HUES48 (cell line): ENCODE measurements at regions not wholly inside any gene's neighbourhood (a gene's known extent, or its start where the extent isn't known, plus 50 kb on each side); places are given as distances from the start of the nearest gene placed in this dataset.
A peak's percentile ranks its signal among the peaks of the same experiment; 100 is the strongest.

Experiments
- H3K27ac ChIP-seq: one replicate; pipeline ENCODE4 v1.7.0; 2013; ENCODE audit warnings: low read depth, low read length, inconsistent platforms
- H3K27me3 ChIP-seq: 2 replicates; pipeline ENCODE4 v1.6.1; 2013; ENCODE audit warnings: mild to moderate bottlenecking, low read length; ENCODE audit not compliant: control insufficient read depth, insufficient read depth
- H3K36me3 ChIP-seq: 2 replicates; pipeline ENCODE4 v1.6.1; 2013; ENCODE audit warnings: low read length; ENCODE audit not compliant: control insufficient read depth, insufficient read depth
- H3K4me1 ChIP-seq: 2 replicates; pipeline ENCODE4 v1.6.1; 2013; ENCODE audit warnings: mild to moderate bottlenecking, low read length; ENCODE audit not compliant: control insufficient read depth, insufficient read depth
- H3K4me3 ChIP-seq: 2 replicates; pipeline ENCODE4 v1.5.1; 2013; ENCODE audit warnings: mild to moderate bottlenecking, low read depth, low read length
- H3K9ac ChIP-seq: 2 replicates; pipeline ENCODE4 v1.6.1; 2013; ENCODE audit warnings: mild to moderate bottlenecking, low read depth, low read length, moderate library complexity
- H3K9me3 ChIP-seq: 2 replicates; pipeline ENCODE4 v1.6.1; 2013; ENCODE audit warnings: low read length; ENCODE audit not compliant: control insufficient read depth, insufficient read depth

DNA sequence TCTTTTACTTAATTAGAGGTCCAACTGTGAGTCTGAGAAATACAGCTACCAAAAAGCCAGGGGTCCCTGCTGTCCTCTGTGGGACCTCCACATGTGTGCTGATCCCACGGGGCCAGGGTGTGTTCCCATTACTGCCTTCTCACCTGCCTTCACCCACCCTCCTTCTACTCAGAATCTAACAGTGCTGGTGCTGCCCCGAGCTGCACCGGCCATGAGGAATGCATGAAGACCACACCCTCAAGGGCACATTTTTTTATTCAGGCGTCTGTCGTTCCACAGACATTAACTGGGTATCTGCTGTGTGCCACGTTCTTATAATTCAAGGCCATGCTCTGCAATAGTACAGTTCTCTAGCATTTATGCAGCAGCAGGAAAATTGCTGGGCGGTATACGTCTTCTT, 188.5 kb upstream of the PFKP start:
- no peaks in the 10 kb centered on the region for H3K36me3 ChIP-seq
- no peak overlapping the region for H3K4me3 ChIP-seq
- no peaks in the 10 kb centered on the region for H3K27me3 ChIP-seq
- no peak overlapping the region for H3K27ac ChIP-seq
- no peaks in the 10 kb centered on the region for H3K9me3 ChIP-seq
- no peak overlapping the region for H3K9ac ChIP-seq
- H3K4me1 ChIP-seq = no peaks in the 10 kb centered on the region

DNA sequence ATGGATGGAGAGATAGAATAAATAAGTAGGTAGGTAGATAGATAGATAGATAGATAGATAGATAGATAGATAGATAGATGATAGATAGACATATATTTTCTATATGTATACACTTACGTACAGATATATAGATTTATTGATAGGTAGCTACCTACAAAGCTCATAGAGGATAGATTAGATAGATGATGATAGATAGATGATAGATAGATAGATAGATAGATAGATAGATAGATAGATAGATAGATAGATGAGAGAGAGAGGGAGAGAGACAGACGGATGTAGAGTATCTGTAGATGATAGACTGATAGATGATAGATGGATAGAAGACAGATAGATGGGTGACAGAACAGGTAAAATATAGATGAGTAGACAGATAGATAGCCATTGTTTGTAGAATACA, 191.3 kb upstream of the PFKP start:
- Histone ChIP-seq H3K9me3 (no peaks in the 10 kb centered on the region), H3K27ac (no peak overlapping the region), H3K4me3 (no peak overlapping the region), H3K4me1 (no peaks in the 10 kb centered on the region), H3K9ac (no peak overlapping the region), H3K27me3 (no peaks in the 10 kb centered on the region), H3K36me3 (no peaks in the 10 kb centered on the region)

DNA sequence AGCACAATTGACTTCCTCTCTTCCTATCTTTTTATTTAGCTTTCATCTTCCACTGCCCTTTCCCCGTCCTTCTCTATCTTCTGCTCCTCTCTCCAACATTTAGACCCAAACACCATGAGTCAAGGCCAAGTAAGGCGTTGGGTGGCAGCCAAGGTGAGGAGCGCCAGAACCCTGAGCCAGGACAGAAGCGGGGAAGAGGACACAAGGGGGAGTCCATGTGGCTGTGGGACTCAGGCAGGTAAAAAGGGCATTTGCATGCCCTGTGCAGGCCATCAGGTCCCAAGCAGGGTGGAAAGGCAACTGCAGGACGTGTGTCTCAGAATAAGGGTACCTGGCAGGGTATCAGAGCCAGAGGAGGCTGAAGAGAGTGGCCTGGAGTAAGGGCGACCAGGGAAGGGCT, 192.4 kb upstream of the PFKP start:
- no peaks in the 10 kb centered on the region for H3K4me1 ChIP-seq
- H3K9me3 ChIP-seq = no peaks in the 10 kb centered on the region
- H3K27ac ChIP-seq = no peak overlapping the region
- no peak overlapping the region for H3K4me3 ChIP-seq
- H3K9ac ChIP-seq = no peak overlapping the region
- H3K36me3 ChIP-seq = no peaks in the 10 kb centered on the region
- no peaks in the 10 kb centered on the region for H3K27me3 ChIP-seq

DNA sequence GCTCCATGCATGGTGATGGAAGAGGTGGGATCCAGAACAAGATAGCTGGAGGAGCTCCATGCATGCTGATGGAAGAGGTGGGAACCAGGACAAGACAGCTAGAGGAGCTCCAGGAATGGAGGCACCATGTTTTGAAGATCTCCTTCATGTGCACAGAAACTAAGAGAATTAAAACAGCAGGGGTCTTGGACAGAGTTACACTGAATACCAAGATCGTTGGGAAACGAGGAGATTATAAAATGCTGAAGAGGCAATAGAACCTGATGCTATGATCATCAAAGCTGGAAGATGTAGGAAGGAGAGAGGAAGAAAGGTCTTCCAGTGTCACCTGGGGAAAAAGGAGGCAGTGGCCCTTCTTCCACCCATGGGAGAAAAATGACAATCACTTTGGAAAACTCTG, 193.6 kb upstream of the PFKP start:
- no peaks in the 10 kb centered on the region for H3K36me3 ChIP-seq
- no peak overlapping the region for H3K9ac ChIP-seq
- no peak overlapping the region for H3K4me3 ChIP-seq
- H3K27me3 ChIP-seq = no peaks in the 10 kb centered on the region
- no peaks in the 10 kb centered on the region for H3K4me1 ChIP-seq
- no peak overlapping the region for H3K27ac ChIP-seq
- H3K9me3 ChIP-seq = no peaks in the 10 kb centered on the region

DNA sequence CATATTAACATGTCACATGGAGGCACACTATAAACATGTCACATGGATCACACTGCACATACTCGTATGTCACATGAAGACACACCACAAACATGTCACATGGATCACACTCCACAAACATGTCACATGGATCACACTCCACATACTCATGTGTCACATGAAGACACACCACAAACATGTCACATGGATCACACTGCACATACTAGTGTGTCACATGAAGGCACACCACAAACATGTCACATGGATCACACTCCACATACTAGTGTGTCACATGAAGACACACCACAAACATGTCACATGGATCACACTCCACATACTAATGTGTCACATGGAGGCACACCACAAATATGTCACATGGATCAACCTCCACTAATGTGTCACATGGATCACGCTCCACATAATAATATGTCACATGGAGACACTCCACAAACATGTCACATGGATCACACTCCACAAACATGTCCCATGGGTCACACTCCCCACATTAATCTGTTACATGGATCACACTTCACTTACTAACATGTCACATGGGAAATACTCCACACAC, 195.6 kb upstream of the PFKP start:
- no peaks in the 10 kb centered on the region for H3K27me3 ChIP-seq
- H3K9me3 ChIP-seq = no peaks in the 10 kb centered on the region
- H3K36me3 ChIP-seq = no peaks in the 10 kb centered on the region
- H3K27ac ChIP-seq = no peak overlapping the region
- peaks cover 4% of the 10 kb centered on the region for H3K4me1 ChIP-seq
- H3K4me3 ChIP-seq = no peak overlapping the region
- H3K9ac ChIP-seq = no peak overlapping the region

DNA sequence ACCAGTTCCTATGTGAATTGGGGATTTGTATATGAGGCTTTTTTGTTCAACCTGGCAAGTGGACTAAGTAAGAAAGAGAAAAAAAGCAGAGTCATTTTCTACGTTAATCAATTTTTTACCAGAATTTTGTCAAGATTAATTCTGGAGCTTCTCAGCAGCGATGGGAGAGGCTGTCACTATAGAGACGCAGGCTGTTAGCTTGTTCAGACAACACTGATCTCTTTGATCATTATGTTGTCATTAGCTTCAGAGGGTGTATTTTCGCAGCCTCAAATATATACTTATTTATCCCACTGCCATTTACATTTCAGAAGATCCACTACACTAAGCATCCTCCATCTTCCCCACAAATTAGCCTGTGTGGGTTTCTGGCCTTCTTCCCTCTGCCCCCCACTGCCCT, 196.7 kb upstream of the PFKP start:
- Histone ChIP-seq H3K4me1 (peaks cover 12% of the 10 kb centered on the region), H3K36me3 (no peaks in the 10 kb centered on the region), H3K9me3 (no peaks in the 10 kb centered on the region), H3K9ac (no peak overlapping the region), H3K27me3 (no peaks in the 10 kb centered on the region), H3K4me3 (no peak overlapping the region), H3K27ac (no peak overlapping the region)

DNA sequence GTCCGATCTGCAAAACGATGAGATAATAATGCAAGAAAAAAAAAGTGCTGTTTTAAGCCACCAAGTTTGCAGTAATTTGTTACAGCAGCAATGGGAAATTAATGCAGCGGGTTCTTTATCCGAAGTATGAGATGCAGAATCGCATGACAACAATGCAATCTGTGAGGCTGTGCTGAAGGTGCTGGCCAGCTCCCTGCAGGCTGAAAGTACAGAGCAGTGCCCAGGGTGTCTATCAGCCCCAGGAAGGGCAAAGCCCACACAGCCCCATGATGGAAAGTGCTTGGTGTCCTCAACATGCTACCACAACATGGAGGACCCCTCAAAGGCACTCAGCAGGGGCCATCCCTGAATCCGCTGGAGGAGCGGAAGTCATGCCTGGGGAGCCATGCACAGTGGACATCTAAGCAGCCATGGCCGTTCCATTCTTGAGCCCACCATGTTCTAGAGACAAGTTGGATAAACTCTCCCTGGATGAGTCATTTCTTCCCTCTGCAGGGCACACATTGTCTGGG, 199.5 kb upstream of the PFKP start:
- Histone ChIP-seq H3K27me3 (no peaks in the 10 kb centered on the region), H3K36me3 (no peaks in the 10 kb centered on the region), H3K9me3 (no peaks in the 10 kb centered on the region), H3K27ac (no peak overlapping the region), H3K9ac (no peak overlapping the region), H3K4me3 (no peak overlapping the region), H3K4me1 (peaks cover 12% of the 10 kb centered on the region)

DNA sequence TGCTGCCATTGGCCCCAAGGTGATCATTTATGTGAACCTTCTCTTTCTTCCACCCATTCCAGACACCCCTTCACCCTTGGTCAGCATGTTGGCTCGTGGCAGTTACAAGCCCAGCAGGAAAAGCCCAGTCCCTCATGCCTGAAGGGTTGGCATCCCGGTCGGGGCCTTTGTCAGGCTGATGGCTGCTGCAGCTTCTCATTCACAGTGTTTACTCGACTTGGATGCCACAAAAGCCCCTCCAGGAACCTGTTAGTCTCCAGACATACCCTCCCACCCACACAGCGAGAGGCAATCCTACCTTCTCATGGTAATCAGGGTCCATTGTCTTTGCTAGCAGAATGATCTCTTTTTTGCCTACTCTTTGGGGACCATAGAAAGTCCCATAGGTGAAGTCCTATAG, 200.8 kb upstream of the PFKP start:
- peaks cover 12% of the 10 kb centered on the region for H3K4me1 ChIP-seq
- no peak overlapping the region for H3K4me3 ChIP-seq
- H3K36me3 ChIP-seq = no peaks in the 10 kb centered on the region
- peak overlapping the region; percentile 61 for H3K27ac ChIP-seq
- no peak overlapping the region for H3K9ac ChIP-seq
- no peaks in the 10 kb centered on the region for H3K27me3 ChIP-seq
- no peaks in the 10 kb centered on the region for H3K9me3 ChIP-seq

DNA sequence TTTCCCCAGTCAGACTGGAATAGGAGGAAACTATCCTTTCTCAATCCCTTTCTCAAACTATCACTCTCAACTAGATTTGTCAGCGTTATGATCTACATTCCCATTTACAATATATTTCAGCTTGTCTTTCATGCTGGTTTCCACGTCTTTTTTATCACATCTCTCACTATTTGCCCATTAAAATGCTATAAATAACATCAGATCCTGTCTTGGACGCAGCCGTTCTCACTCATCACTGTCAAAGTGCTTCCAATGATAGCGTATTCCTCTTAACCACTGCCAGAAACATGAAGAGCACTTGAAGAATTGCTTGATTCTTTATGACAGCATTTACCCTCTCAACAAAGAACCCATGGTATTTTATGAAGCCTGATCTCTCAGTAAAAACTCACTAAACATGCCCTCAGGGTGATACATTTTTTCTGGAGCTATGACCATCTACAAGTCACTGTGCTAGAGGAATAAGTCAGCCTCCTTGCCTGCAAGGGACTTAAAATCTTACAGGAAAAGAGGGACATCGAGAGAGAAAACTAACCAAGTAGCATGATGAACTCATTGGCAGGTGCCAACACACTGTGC, 205.6 kb upstream of the PFKP start:
- H3K9ac ChIP-seq = no peak overlapping the region

DNA sequence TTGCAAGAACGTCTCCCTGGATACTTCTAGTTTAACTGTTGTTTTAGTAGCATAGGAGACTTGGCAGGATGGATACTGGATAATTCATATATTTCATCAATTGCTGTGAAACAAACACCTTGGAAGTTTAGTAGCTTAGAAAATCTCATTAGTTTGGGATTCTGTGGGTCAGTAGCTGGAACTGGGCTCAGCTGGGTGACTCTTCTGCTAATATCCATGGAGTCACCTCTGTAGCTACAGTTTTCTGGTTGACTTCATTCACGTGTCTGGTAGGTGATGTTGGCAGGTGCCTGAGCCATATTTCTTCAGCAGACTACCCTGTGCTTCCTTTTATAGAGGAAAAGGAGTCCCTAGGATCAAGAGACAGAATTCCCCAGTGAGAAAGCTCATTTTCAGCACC, 208.9 kb upstream of the PFKP start:
- Histone ChIP-seq H3K4me3 (no peak overlapping the region), H3K27ac (no peak overlapping the region), H3K4me1 (peaks cover 7% of the 10 kb centered on the region), H3K36me3 (no peaks in the 10 kb centered on the region), H3K27me3 (no peaks in the 10 kb centered on the region), H3K9me3 (0 out of 2 replicates have a peak, but pooled peaks cover 5% of the 10 kb centered on the region), H3K9ac (no peak overlapping the region)

More for the DNA sequence above, 205.6 kb upstream of the PFKP start:
- H3K9me3 ChIP-seq = 0 out of 2 replicates have a peak, but pooled peaks cover 5% of the 10 kb centered on the region
- H3K27ac ChIP-seq = no peak overlapping the region
- no peaks in the 10 kb centered on the region for H3K36me3 ChIP-seq
- H3K4me3 ChIP-seq = no peak overlapping the region
- H3K4me1 ChIP-seq = peaks cover 8% of the 10 kb centered on the region
- no peaks in the 10 kb centered on the region for H3K27me3 ChIP-seq

DNA sequence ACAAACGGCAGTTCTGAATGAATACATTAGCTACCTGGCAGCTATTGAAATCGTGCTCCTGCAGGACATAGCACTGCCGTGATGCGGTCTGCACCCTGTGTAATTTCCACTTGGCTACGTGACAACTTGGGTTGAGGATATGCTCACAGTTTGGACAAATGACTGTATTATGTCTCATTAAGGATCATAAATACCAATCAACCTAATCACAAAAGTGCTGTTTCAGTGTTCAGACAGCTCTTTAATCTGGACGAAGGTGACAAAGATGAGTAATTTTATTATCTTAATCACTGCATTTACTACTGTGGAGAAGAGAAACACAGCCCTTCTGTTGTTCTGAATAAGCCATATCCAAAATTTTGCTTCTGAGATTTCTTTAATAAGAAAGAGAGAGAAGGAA, 210.8 kb upstream of the PFKP start:
- H3K27me3 ChIP-seq = no peaks in the 10 kb centered on the region
- H3K9me3 ChIP-seq = 0 out of 2 replicates have a peak, but pooled peaks cover 5% of the 10 kb centered on the region
- no peaks in the 10 kb centered on the region for H3K36me3 ChIP-seq
- peaks cover 14% of the 10 kb centered on the region for H3K4me1 ChIP-seq
- no peak overlapping the region for H3K27ac ChIP-seq
- no peak overlapping the region for H3K9ac ChIP-seq
- no peak overlapping the region for H3K4me3 ChIP-seq
